ENCODE measurements at regions not wholly inside any gene's neighbourhood (a gene's known extent, or its start where the extent isn't known, plus 50 kb on each side); places are given as distances from the start of the nearest gene placed in this dataset.

DNA sequence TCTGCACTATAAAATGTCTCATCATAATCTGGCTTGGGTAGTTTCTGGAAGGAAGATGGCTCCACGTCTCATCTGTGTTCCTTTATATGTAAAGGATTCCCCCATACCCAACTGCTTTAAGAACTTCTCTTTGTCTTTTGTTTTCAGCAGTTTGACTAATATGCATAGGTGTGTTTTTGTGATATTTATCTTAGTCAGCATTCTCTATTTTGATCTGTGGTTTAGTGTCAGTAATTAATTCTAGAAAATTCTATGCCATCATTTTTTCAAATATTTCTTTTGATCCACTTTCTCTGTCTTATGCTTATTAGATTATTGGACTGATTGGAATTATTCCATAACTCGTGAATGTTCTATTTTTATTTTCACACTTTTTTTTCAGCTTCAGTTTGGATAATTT lies 286.3 kb upstream of the THRB start:
- no peak for TF ChIP-seq ZFX (IDR thresholded peaks at IDR 0.05; ENCODE audit: borderline replicate concordance)
- TF ChIP-seq, protein P1, sequence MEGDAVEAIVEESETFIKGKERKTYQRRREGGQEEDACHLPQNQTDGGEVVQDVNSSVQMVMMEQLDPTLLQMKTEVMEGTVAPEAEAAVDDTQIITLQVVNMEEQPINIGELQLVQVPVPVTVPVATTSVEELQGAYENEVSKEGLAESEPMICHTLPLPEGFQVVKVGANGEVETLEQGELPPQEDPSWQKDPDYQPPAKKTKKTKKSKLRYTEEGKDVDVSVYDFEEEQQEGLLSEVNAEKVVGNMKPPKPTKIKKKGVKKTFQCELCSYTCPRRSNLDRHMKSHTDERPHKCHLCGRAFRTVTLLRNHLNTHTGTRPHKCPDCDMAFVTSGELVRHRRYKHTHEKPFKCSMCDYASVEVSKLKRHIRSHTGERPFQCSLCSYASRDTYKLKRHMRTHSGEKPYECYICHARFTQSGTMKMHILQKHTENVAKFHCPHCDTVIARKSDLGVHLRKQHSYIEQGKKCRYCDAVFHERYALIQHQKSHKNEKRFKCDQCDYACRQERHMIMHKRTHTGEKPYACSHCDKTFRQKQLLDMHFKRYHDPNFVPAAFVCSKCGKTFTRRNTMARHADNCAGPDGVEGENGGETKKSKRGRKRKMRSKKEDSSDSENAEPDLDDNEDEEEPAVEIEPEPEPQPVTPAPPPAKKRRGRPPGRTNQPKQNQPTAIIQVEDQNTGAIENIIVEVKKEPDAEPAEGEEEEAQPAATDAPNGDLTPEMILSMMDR (IDR thresholded peaks at IDR 0.05), result no peak
- no peak overlapping the region for H3K27ac ChIP-seq

DNA sequence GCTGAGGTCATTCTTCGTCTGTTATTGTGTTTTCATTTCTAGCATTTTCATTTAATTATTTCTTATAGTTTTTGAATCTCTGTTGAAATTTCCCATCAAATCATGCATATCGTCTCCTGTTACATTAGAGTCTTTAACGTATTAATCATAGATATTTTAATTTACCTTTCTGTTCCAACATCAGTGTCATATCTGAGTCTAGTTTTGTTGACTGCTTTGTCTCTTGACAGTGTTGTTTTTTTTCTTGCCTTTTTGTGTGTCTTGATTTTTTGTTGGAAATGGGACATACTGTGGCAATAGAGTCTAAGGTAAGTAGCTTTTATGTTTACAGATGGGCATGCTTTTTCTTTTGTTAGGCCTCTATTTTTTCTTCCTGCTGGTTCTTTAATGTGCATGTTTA lies 286.8 kb upstream of the THRB start:
- TF ChIP-seq, protein P1 (IDR thresholded peaks at IDR 0.05), result no peak
- TF ChIP-seq ZFX (IDR thresholded peaks at IDR 0.05; ENCODE audit: borderline replicate concordance), result no peak
- H3K27ac ChIP-seq, result no peak overlapping the region

DNA sequence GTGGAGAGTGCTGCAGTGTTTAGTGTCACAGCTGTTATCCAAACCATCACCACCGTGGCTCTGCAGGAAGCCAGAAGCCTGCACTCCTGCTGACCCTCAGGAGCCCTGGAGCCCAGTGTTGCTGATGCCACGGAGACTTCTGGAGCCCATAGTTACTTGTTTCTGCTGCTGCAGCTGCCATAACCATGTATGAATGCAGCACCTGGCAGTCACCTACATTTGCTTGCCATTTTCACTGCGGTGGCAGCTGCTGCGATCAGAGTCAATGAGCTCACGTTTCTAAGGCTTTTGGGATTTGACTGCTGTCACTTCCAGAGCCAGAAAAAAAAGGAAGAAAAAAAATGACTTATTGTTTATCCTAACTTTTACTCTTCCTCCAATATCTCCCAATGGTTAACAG lies 299.2 kb upstream of the THRB start:
- H3K27ac ChIP-seq, result no peak overlapping the region
- TF ChIP-seq, protein P1 (IDR thresholded peaks at IDR 0.05), result no peak
- no peak for TF ChIP-seq ZFX (IDR thresholded peaks at IDR 0.05; ENCODE audit: borderline replicate concordance)

DNA sequence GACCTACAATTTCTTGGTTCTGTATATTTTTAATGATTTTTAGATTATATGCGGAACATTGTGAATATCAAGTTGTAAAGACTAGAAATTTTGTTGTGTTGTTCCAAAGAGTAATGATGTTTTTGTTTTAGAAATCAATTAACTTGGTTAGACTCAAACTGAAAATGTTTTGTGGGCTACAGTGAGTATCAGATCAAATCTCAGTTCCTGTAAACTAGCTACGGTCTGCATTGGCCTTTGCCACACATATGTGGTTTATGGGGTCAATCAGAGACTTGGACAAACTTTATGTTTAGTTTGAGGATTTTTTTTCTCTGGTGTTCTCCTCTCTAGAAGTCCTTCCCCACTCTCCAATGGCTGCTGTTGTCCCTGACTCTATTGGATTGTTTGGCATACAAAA lies 308.0 kb upstream of the THRB start:
- no peak overlapping the region for H3K27ac ChIP-seq
- no peak for TF ChIP-seq ZFX (IDR thresholded peaks at IDR 0.05; ENCODE audit: borderline replicate concordance)
- TF ChIP-seq, protein P1 (IDR thresholded peaks at IDR 0.05), result no peak

DNA sequence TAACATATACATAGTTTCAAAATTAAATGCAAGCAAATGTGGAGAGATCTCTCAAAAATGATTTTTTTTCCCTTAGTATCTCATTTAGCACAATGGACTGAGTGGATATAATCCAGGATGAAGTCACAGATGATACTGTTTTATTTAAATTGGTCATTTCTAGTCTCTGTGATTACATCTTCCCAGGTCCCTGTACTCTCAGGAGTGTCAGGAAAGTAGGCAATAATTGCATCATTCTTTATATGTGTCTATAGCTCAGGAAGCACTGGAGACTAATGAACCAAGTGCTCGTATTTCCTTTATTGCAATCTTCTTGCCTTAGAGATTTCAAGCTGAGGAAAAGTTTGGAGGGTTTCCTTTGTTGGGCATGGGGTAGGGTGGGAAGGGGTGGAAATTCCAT lies 309.4 kb upstream of the THRB start:
- TF ChIP-seq, protein P1 (IDR thresholded peaks at IDR 0.05), result no peak
- no peak for TF ChIP-seq ZFX (IDR thresholded peaks at IDR 0.05; ENCODE audit: borderline replicate concordance)
- H3K27ac ChIP-seq, result no peak overlapping the region

DNA sequence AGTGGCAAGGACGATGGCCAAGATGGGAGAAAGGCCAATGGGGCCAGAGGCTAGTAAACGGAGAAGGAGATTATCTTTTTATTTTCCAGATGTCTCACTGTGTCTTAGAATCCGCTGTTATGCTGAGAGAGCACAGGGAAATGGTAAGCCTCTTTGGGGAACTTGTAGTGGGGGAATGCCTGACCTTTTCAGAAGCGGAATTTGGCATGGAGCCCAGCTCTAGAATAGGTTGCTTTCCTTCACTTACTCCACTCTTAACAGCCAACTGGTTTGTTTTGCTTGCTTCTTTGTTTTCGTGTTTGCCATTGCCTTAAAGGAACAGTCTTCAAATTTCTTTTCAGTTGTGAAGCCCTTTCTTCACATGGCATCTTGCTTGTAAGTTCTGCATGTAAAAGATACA lies 316.2 kb upstream of the THRB start:
- no peak overlapping the region for H3K27ac ChIP-seq
- TF ChIP-seq ZFX (IDR thresholded peaks at IDR 0.05; ENCODE audit: borderline replicate concordance), result no peak
- TF ChIP-seq, protein P1 (IDR thresholded peaks at IDR 0.05), result no peak

DNA sequence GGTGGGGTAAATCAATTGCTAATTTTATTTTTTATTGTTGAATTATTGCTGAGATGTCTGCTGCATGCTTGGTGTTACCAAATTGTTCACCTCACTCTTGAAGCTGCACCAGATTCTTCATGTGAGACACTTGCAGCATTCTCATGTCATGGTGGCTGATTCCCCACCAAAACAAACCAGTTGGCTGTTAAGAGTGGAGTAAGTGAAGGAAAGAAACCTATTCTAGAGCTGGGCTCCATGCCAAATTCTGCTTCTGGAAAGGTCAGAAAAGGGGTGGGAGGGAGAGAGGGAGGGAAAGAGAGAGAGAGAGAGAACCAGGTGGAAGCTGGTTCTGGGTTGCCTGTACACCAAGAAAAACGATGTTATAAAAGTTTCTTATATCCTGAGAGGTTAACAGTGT lies 317.5 kb upstream of the THRB start:
- no peak for TF ChIP-seq ZFX (IDR thresholded peaks at IDR 0.05; ENCODE audit: borderline replicate concordance)
- TF ChIP-seq, protein P1 (IDR thresholded peaks at IDR 0.05), result no peak
- H3K27ac ChIP-seq, result no peak overlapping the region
